GM12878 (cell line): ENCODE measurements at regions not wholly inside any gene's neighbourhood (a gene's known extent, or its start where the extent isn't known, plus 50 kb on each side); places are given as distances from the start of the nearest gene placed in this dataset.

Experiments
- ATAC-seq: fragments of 200-7000 bp; cut with Tn5 transposase; 3 replicates; pipeline ENCODE4 v1.9.1; 2020; ENCODE audit warnings: mild to moderate bottlenecking, moderate library complexity
- BruUV-seq: library from RNA; stranded (reverse); fragments of 400-500 nt; replicated peaks from 2 replicates; lab custom pipeline; 2021; lab: Mats Ljungman, UMichigan
- CTCF ChIA-PET: fragments of 300-600 bp; sonication (Branson Sonifier 250); formaldehyde crosslinking; extraction: SDS; loops from one replicate; lab custom pipeline; 2021; ENCODE audit warnings: inconsistent platforms; lab: Yijun Ruan, JAX
- POLR2A ChIA-PET: fragments of 350-600 bp; formaldehyde crosslinking; extraction: SDS; loops from one replicate; lab custom pipeline; 2021; ENCODE audit warnings: inconsistent platforms; lab: Charles Lee
- RAD21 ChIA-PET: fragments of 300-600 bp; sonication (Branson Sonifier 250); formaldehyde crosslinking; loops from one replicate; lab custom pipeline; 2023; ENCODE audit warnings: antibody characterized with exemption; ENCODE audit not compliant: unreplicated experiment; lab: Charles Lee
- SMC1A ChIA-PET: fragments of 300-600 bp; sonication (Branson Sonifier 250); formaldehyde crosslinking; loops from one replicate; lab custom pipeline; 2023; ENCODE audit not compliant: unreplicated experiment, uncharacterized antibody; lab: Charles Lee
- DNase-seq: peaks from one replicate; pipeline ENCODE4 v3.0.0-alpha.2; 2011; ENCODE audit warnings: low read depth, low spot score
- FAIRE-seq: peaks from 3 replicates; lab custom pipeline; 2011; peaks lifted over from hg19 to GRCh38; lab: Jason Lieb, UNC
- H2AFZ ChIP-seq: 2 replicates; pipeline ENCODE4 v1.6.0; 2011; ENCODE audit warnings: low read depth, low read length, control low read depth; ENCODE audit not compliant: control insufficient read depth
- H3K27ac ChIP-seq: 2 replicates; pipeline ENCODE4 v1.5.1; 2011; ENCODE audit warnings: control low read depth; ENCODE audit not compliant: control insufficient read depth, insufficient read depth
- H3K27me3 ChIP-seq, 2 experiments: replicated peaks in 1 of 2; 2 replicates each; pipeline versions ENCODE4 v1.6.0 to v1.6.1; 2011; ENCODE audit warnings: low read length in 1 of 2; ENCODE audit not compliant: control insufficient read depth in 2 of 2, insufficient read depth in 2 of 2
- H3K36me3 ChIP-seq, 2 experiments: 2 replicates each; pipeline ENCODE4 v1.5.1; 2011; ENCODE audit warnings: low read length in 1 of 2; ENCODE audit not compliant: control insufficient read depth in 2 of 2, insufficient read depth in 2 of 2
- H3K4me1 ChIP-seq: 2 replicates; pipeline ENCODE4 v1.6.1; 2011; ENCODE audit warnings: mild to moderate bottlenecking, low read length, moderate library complexity, mixed read lengths; ENCODE audit not compliant: control insufficient read depth, insufficient read depth
- H3K4me2 ChIP-seq: 2 replicates; pipeline ENCODE4 v1.6.0; 2011; ENCODE audit warnings: control low read depth; ENCODE audit not compliant: control insufficient read depth, insufficient read depth
- H3K4me3 ChIP-seq: fragments of 200-600 bp; sonication (generic); 2 replicates; pipeline ENCODE4 v1.5.1; 2016
- H3K79me2 ChIP-seq: 2 replicates; pipeline ENCODE4 v1.6.0; 2011; ENCODE audit warnings: low read length; ENCODE audit not compliant: control insufficient read depth, insufficient read depth
- H3K9ac ChIP-seq: 2 replicates; pipeline ENCODE4 v1.8.0; 2011; ENCODE audit warnings: low read length, control low read depth, mixed read lengths; ENCODE audit not compliant: control insufficient read depth, insufficient read depth
- H3K9me3 ChIP-seq: replicated peaks from 3 replicates; pipeline ENCODE4 v1.5.1; 2011; ENCODE audit warnings: mild to moderate bottlenecking, low read length; ENCODE audit not compliant: control insufficient read depth, insufficient read depth
- H4K20me1 ChIP-seq: 2 replicates; pipeline ENCODE4 v1.6.0; 2011; ENCODE audit not compliant: control insufficient read depth, insufficient read depth
- BHLHE40 ChIP-seq, 2 experiments: fragments of 450-650 bp in 1 of 2; IDR thresholded peaks; 2 replicates each; pipeline ENCODE4 v1.6.1; 2011 to 2017; ENCODE audit warnings: low read depth in 2 of 2, borderline replicate concordance in 1 of 2, improper control_type of control experiment in 1 of 2, low read length in 1 of 2, mild to moderate bottlenecking in 1 of 2
- CBX3 ChIP-seq: fragments of 200-600 bp; sonication (generic); IDR thresholded peaks from 2 replicates; pipeline ENCODE4 v1.6.1; 2016; ENCODE audit warnings: low read depth, borderline replicate concordance
- CHD2 ChIP-seq: IDR thresholded peaks from 2 replicates; pipeline ENCODE4 v1.6.1; 2011; ENCODE audit warnings: low read depth, low read length, improper control_type of control experiment, borderline replicate concordance
- CHD4 ChIP-seq: fragments of 200-600 bp; sonication (generic); IDR thresholded peaks from 2 replicates; pipeline ENCODE4 v1.6.1; 2016; ENCODE audit warnings: mild to moderate bottlenecking
- ETV6 ChIP-seq, 2 experiments: fragments of 450-650 bp in 1 of 2; IDR thresholded peaks in 1 of 2; conservative IDR thresholded peaks in 1 of 2; 2 replicates each; pipeline ENCODE4 v1.6.1; 2014; ENCODE audit warnings: antibody characterized with exemption in 1 of 2, borderline replicate concordance in 1 of 2, low read depth in 1 of 2, mild to moderate bottlenecking in 1 of 2, moderate library complexity in 1 of 2
- JUND ChIP-seq: IDR thresholded peaks from 2 replicates; pipeline ENCODE4 v1.6.1; 2012; ENCODE audit warnings: low read depth, mild to moderate bottlenecking, low read length, improper control_type of control experiment, moderate library complexity
- MTA2 ChIP-seq: fragments of 450-650 bp; IDR thresholded peaks from 2 replicates; pipeline ENCODE4 v1.6.1; 2016; ENCODE audit warnings: low read depth, mild to moderate bottlenecking, moderate library complexity
- NFYB ChIP-seq: IDR thresholded peaks from 2 replicates; pipeline ENCODE4 v1.6.1; 2011; ENCODE audit warnings: low read depth, mild to moderate bottlenecking, low read length, improper control_type of control experiment, moderate library complexity; ENCODE audit not compliant: insufficient read depth
- ZNF274 ChIP-seq: IDR thresholded peaks from one replicate; pipeline ENCODE4 v1.8.0; 2011; ENCODE audit not compliant: insufficient read length, insufficient read depth
- ZSCAN29 ChIP-seq: fragments of 450-650 bp; IDR thresholded peaks from 2 replicates; pipeline ENCODE4 v1.6.1; 2017; ENCODE audit warnings: mild to moderate bottlenecking, moderate library complexity
- WGBS: methylation state at CpG from one replicate; pipeline ENCODE4 v1.1.6; 2016; ENCODE audit warnings: low lambda C conversion rate; ENCODE audit not compliant: insufficient replicate concordance, insufficient coverage; ENCODE audit errors: missing lambda C conversion rate; 5-methylcytosine and 5-hydroxymethylcytosine counted together
- in situ Hi-C: fragments of 300-500 bp; cut with MboI; formaldehyde crosslinking; loops from 9 replicates; pipeline ENCODE4 v1.14.3; 2018; ENCODE audit warnings: mixed read lengths
- intact Hi-C: fragments of 100-400 bp; cut with micrococcal nuclease; formaldehyde crosslinking; loops from one replicate; pipeline ENCODE4 v1.14.2; 2022; ENCODE audit not compliant: unreplicated experiment
- TF ChIP-seq, protein P1 (sequence below): IDR thresholded peaks from 2 replicates; pipeline ENCODE4 v1.6.1; 2011; ENCODE audit warnings: borderline replicate concordance, low read depth, mild to moderate bottlenecking, moderate library complexity, low read length; ENCODE audit not compliant: insufficient read depth, poor library complexity, severe bottlenecking
- TF ChIP-seq, protein P2 (sequence below): fragments of 450-650 bp; formaldehyde crosslinking; IDR thresholded peaks from 2 replicates; pipeline ENCODE4 v1.5.0; 2022; ENCODE audit warnings: mild to moderate bottlenecking, missing genetic modification characterization
- TF ChIP-seq, protein P3 (sequence below): IDR thresholded peaks from 2 replicates; pipeline ENCODE4 v1.6.1; 2012; ENCODE audit warnings: mild to moderate bottlenecking, low read depth, low read length

DNA sequence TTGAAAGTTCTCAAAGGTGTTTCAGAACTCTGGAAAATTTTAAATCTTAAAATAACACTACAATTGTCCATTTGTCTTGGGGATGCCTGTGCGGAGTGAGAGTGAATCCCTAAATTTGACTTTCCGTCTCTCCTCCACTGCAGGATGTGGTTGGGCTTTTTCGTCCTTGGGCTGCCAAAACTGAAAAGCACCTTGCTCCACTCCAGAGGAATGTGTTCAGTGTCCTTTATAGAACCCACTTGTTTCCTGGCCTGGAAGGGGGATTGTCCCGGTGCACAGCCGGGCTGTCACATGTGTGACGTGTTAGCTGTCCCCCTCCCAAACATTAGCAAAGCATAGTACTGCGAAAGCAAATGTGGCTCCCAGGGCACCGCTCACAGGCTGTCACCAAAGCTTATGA is 69.6 kb upstream of the ATP10A start:
- Histone ChIP-seq H3K9ac (no peak overlapping the region), H3K27me3 (no peaks in the 10 kb centered on the region), H4K20me1 (no peaks in the 10 kb centered on the region), H3K27ac (no peak overlapping the region), H2AFZ (no peak overlapping the region), H3K79me2 (no peaks in the 10 kb centered on the region), H3K36me3 (no peaks in the 10 kb centered on the region), H3K4me1 (no peaks in the 10 kb centered on the region), H3K9me3 (no peaks in the 10 kb centered on the region; the same call in 2 of the 3 replicates), H3K4me2 (no peak overlapping the region), H3K4me3 (no peak overlapping the region)
- ChIA-PET POLR2A (no interaction called here), RAD21 (no interaction called here), CTCF (interaction anchor here (1.3 to 1.7 kb wide), 2 partner anchors 149 to 424 kb away, joined by 3 read pairs; no protein-coding TSS in a partner anchor), SMC1A (no interaction called here)
- WGBS, result 74% methylated on average over 8 of the region's 8 CpGs
- DNase-seq, result no peak
- TF ChIP-seq, protein P1, sequence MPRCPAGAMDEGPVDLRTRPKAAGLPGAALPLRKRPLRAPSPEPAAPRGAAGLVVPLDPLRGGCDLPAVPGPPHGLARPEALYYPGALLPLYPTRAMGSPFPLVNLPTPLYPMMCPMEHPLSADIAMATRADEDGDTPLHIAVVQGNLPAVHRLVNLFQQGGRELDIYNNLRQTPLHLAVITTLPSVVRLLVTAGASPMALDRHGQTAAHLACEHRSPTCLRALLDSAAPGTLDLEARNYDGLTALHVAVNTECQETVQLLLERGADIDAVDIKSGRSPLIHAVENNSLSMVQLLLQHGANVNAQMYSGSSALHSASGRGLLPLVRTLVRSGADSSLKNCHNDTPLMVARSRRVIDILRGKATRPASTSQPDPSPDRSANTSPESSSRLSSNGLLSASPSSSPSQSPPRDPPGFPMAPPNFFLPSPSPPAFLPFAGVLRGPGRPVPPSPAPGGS, result no peak
- TF ChIP-seq, protein P2, sequence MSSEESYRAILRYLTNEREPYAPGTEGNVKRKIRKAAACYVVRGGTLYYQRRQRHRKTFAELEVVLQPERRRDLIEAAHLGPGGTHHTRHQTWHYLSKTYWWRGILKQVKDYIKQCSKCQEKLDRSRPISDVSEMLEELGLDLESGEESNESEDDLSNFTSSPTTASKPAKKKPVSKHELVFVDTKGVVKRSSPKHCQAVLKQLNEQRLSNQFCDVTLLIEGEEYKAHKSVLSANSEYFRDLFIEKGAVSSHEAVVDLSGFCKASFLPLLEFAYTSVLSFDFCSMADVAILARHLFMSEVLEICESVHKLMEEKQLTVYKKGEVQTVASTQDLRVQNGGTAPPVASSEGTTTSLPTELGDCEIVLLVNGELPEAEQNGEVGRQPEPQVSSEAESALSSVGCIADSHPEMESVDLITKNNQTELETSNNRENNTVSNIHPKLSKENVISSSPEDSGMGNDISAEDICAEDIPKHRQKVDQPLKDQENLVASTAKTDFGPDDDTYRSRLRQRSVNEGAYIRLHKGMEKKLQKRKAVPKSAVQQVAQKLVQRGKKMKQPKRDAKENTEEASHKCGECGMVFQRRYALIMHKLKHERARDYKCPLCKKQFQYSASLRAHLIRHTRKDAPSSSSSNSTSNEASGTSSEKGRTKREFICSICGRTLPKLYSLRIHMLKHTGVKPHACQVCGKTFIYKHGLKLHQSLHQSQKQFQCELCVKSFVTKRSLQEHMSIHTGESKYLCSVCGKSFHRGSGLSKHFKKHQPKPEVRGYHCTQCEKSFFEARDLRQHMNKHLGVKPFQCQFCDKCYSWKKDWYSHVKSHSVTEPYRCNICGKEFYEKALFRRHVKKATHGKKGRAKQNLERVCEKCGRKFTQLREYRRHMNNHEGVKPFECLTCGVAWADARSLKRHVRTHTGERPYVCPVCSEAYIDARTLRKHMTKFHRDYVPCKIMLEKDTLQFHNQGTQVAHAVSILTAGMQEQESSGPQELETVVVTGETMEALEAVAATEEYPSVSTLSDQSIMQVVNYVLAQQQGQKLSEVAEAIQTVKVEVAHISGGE (CRISPR knock-in tag), result no peak
- TF ChIP-seq ZNF274, result no peak
- no peak for TF ChIP-seq JUND
- no peak for TF ChIP-seq CBX3
- TF ChIP-seq, protein P3, sequence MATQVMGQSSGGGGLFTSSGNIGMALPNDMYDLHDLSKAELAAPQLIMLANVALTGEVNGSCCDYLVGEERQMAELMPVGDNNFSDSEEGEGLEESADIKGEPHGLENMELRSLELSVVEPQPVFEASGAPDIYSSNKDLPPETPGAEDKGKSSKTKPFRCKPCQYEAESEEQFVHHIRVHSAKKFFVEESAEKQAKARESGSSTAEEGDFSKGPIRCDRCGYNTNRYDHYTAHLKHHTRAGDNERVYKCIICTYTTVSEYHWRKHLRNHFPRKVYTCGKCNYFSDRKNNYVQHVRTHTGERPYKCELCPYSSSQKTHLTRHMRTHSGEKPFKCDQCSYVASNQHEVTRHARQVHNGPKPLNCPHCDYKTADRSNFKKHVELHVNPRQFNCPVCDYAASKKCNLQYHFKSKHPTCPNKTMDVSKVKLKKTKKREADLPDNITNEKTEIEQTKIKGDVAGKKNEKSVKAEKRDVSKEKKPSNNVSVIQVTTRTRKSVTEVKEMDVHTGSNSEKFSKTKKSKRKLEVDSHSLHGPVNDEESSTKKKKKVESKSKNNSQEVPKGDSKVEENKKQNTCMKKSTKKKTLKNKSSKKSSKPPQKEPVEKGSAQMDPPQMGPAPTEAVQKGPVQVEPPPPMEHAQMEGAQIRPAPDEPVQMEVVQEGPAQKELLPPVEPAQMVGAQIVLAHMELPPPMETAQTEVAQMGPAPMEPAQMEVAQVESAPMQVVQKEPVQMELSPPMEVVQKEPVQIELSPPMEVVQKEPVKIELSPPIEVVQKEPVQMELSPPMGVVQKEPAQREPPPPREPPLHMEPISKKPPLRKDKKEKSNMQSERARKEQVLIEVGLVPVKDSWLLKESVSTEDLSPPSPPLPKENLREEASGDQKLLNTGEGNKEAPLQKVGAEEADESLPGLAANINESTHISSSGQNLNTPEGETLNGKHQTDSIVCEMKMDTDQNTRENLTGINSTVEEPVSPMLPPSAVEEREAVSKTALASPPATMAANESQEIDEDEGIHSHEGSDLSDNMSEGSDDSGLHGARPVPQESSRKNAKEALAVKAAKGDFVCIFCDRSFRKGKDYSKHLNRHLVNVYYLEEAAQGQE, result no peak
- no peak for TF ChIP-seq NFYB
- no peak for TF ChIP-seq CHD2
- TF ChIP-seq BHLHE40 (IDR thresholded peaks at IDR 0.05; ENCODE audit: borderline replicate concordance in 1 of 2, low read depth in 2 of 2, low read length in 1 of 2), result no peak
- no peak for TF ChIP-seq CHD4
- no peak for TF ChIP-seq ZSCAN29
- TF ChIP-seq MTA2, result no peak
- TF ChIP-seq ETV6 (conservative IDR thresholded peaks at IDR 0.05 in 1 of 2, IDR thresholded peaks at IDR 0.05 in 1 of 2; ENCODE audit: borderline replicate concordance in 1 of 2, low read depth in 1 of 2), result no peak
- intact Hi-C loops, result loop anchor here (5.0 kb wide), 2 partner anchors 80 to 240 kb away; no protein-coding TSS in a partner anchor
- no TSS peak for BruUV-seq
- no peak for FAIRE-seq
- ATAC-seq, result no peak
- in situ Hi-C loops, result loop anchor here (10.0 to 25.0 kb wide), 5 partner anchors 238 to 845 kb away; no protein-coding TSS in a partner anchor
